ENCODE measurements at regions not wholly inside any gene's neighbourhood (a gene's known extent, or its start where the extent isn't known, plus 50 kb on each side); places are given as distances from the start of the nearest gene placed in this dataset.

DNA sequence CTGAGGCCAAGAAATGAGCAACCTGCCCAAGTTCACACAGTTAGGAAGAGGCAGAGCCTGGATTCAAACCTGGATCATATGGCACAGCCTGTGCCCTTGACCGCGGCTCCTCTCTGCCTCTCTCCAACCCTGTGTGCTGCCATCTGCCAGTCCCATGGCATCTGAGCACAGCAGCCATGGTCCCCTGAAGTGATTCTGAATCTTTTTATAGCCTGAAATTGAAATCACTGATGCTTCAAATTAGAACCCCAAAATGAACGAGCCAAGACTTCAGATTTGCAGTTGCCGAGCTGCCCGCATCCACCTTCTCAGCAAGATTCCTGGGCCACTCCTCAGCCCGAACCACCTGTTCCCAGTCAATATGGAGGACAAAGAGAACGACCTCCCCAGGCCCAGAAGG, 252.7 kb downstream of the CTTN start:
- CTCF ChIA-PET, result no interaction called here
- no peaks in the 10 kb centered on the region for H3K4me1 ChIP-seq (replicated peaks; ENCODE audit: insufficient read depth)
- H4K20me1 ChIP-seq (ENCODE audit: insufficient read depth), result peaks cover 84% of the 10 kb centered on the region
- no peaks in the 10 kb centered on the region for H3F3A ChIP-seq (ENCODE audit: insufficient read depth, low read depth)
- no peak overlapping the region for H3K4me2 ChIP-seq
- no peak overlapping the region for H2AFZ ChIP-seq
- no peak overlapping the region for H3K27ac ChIP-seq
- TF ChIP-seq, protein P1, sequence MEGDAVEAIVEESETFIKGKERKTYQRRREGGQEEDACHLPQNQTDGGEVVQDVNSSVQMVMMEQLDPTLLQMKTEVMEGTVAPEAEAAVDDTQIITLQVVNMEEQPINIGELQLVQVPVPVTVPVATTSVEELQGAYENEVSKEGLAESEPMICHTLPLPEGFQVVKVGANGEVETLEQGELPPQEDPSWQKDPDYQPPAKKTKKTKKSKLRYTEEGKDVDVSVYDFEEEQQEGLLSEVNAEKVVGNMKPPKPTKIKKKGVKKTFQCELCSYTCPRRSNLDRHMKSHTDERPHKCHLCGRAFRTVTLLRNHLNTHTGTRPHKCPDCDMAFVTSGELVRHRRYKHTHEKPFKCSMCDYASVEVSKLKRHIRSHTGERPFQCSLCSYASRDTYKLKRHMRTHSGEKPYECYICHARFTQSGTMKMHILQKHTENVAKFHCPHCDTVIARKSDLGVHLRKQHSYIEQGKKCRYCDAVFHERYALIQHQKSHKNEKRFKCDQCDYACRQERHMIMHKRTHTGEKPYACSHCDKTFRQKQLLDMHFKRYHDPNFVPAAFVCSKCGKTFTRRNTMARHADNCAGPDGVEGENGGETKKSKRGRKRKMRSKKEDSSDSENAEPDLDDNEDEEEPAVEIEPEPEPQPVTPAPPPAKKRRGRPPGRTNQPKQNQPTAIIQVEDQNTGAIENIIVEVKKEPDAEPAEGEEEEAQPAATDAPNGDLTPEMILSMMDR (conservative IDR thresholded peaks at IDR 0.05), result no peak
- no peak for TF ChIP-seq EZH2 (IDR thresholded peaks at IDR 0.05; ENCODE audit: low read depth)
- POLR2A ChIA-PET (ENCODE audit: unreplicated experiment), result no interaction called here
- H3K9me3 ChIP-seq (ENCODE audit: insufficient read depth, low read depth), result no peaks in the 10 kb centered on the region
- intact Hi-C loops (cut with micrococcal nuclease; ENCODE audit: unreplicated experiment), result loop anchor here (10.0 kb wide), 1 partner anchor 166 kb away; no protein-coding TSS in a partner anchor
- H3K36me3 ChIP-seq (ENCODE audit: low read depth), result no peaks in the 10 kb centered on the region
- no TSS peak for BruUV-seq (replicated peaks)
- DNase-seq, result no peak
- no peaks in the 10 kb centered on the region for H3K79me2 ChIP-seq (ENCODE audit: low read depth)
- H3K4me3 ChIP-seq, result no peak overlapping the region
- no peaks in the 10 kb centered on the region for H3K27me3 ChIP-seq (ENCODE audit: insufficient read depth, low read depth)
- no peaks in the 10 kb centered on the region for H3K9me2 ChIP-seq (ENCODE audit: insufficient read depth)

GRCh38 chr11:70654016-70654415, 255.7 kb downstream of the CTTN start:
- CTCF ChIA-PET, result no interaction called here
- intact Hi-C loops (cut with micrococcal nuclease; ENCODE audit: unreplicated experiment), result loop anchor here (10.0 kb wide), 1 partner anchor 169 kb away; no protein-coding TSS in a partner anchor
- Histone ChIP-seq H3K27ac (no peak overlapping the region), H4K20me1 (ENCODE audit: insufficient read depth) (peaks cover 83% of the 10 kb centered on the region), H3K4me3 (no peak overlapping the region), H2AFZ (no peak overlapping the region), H3K27me3 (ENCODE audit: insufficient read depth, low read depth) (no peaks in the 10 kb centered on the region), H3K36me3 (ENCODE audit: low read depth) (no peaks in the 10 kb centered on the region), H3K79me2 (ENCODE audit: low read depth) (no peaks in the 10 kb centered on the region), H3F3A (ENCODE audit: insufficient read depth, low read depth) (no peaks in the 10 kb centered on the region), H3K9me3 (ENCODE audit: insufficient read depth, low read depth) (no peaks in the 10 kb centered on the region), H3K9me2 (ENCODE audit: insufficient read depth) (no peaks in the 10 kb centered on the region), H3K4me2 (no peak overlapping the region), H3K4me1 (replicated peaks; ENCODE audit: insufficient read depth) (no peaks in the 10 kb centered on the region)
- DNase-seq, result no peak
- no peak for TF ChIP-seq EZH2 (IDR thresholded peaks at IDR 0.05; ENCODE audit: low read depth)
- POLR2A ChIA-PET (ENCODE audit: unreplicated experiment), result no interaction called here
- BruUV-seq (replicated peaks), result no TSS peak

DNA sequence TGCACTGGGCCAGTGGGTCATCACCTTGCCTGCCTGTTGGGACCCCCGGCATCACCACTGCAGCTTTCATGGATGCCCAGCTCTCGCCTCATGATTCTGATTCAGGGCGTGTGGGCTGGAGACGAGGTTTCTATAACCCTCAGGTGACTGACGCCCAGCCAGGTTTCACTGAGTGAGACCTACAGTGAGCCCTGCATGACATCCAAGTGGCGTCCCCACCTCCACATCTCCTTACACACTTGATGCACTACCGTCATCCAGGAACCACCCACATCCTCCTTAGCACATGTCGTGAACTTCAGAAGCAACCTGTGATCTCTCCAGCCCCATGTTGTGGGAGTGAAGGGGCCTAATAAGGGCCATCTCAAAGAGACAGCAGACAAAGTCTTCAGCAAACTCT, 257.5 kb downstream of the CTTN start:
- no peaks in the 10 kb centered on the region for H3F3A ChIP-seq (ENCODE audit: insufficient read depth, low read depth)
- no TSS peak for BruUV-seq (replicated peaks)
- no peak overlapping the region for H3K27ac ChIP-seq
- H3K4me1 ChIP-seq (replicated peaks; ENCODE audit: insufficient read depth), result no peaks in the 10 kb centered on the region
- POLR2A ChIA-PET (ENCODE audit: unreplicated experiment), result no interaction called here
- no peak for DNase-seq
- H3K79me2 ChIP-seq (ENCODE audit: low read depth), result no peaks in the 10 kb centered on the region
- no peaks in the 10 kb centered on the region for H3K9me2 ChIP-seq (ENCODE audit: insufficient read depth)
- intact Hi-C loops (cut with micrococcal nuclease; ENCODE audit: unreplicated experiment), result loop anchor here (10.0 kb wide), 1 partner anchor 171 kb away; no protein-coding TSS in a partner anchor
- H4K20me1 ChIP-seq (ENCODE audit: insufficient read depth), result peaks cover 73% of the 10 kb centered on the region
- no peak overlapping the region for H3K4me3 ChIP-seq
- no peaks in the 10 kb centered on the region for H3K27me3 ChIP-seq (ENCODE audit: insufficient read depth, low read depth)
- H2AFZ ChIP-seq, result no peak overlapping the region
- H3K4me2 ChIP-seq, result no peak overlapping the region
- no peaks in the 10 kb centered on the region for H3K9me3 ChIP-seq (ENCODE audit: insufficient read depth, low read depth)
- TF ChIP-seq, protein P1 (conservative IDR thresholded peaks at IDR 0.05), result no peak
- TF ChIP-seq EZH2 (IDR thresholded peaks at IDR 0.05; ENCODE audit: low read depth), result no peak
- CTCF ChIA-PET, result no interaction called here
- no peaks in the 10 kb centered on the region for H3K36me3 ChIP-seq (ENCODE audit: low read depth)

DNA sequence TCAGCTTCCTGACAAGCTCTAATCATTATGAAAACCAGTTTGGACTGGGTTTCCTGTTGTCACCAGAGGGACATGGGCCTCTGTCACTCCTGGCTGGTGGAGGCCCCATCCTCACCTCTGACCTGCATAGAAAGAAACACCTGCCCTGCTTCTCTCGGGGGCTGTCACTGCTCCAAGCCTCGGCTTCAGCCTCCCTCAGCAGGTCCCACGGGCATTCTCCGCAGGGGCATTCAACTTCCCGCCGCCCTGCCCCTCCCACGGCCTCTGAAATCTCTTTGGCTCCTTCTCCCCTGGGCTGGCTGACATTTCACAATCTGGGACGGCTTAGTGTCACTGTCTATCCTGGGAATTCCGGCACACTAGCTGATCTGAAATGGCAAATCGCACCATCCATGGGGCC, 257.9 kb downstream of the CTTN start:
- Histone ChIP-seq H4K20me1 (ENCODE audit: insufficient read depth) (peaks cover 69% of the 10 kb centered on the region), H3K4me2 (no peak overlapping the region), H3K27me3 (ENCODE audit: insufficient read depth, low read depth) (no peaks in the 10 kb centered on the region), H3K4me1 (replicated peaks; ENCODE audit: insufficient read depth) (no peaks in the 10 kb centered on the region), H3K9me2 (ENCODE audit: insufficient read depth) (no peaks in the 10 kb centered on the region), H3K9me3 (ENCODE audit: insufficient read depth, low read depth) (no peaks in the 10 kb centered on the region), H3K4me3 (no peak overlapping the region), H3F3A (ENCODE audit: insufficient read depth, low read depth) (no peaks in the 10 kb centered on the region), H2AFZ (no peak overlapping the region), H3K27ac (no peak overlapping the region), H3K36me3 (ENCODE audit: low read depth) (no peaks in the 10 kb centered on the region), H3K79me2 (ENCODE audit: low read depth) (no peaks in the 10 kb centered on the region)
- intact Hi-C loops (cut with micrococcal nuclease; ENCODE audit: unreplicated experiment), result loop anchor here (10.0 kb wide), 1 partner anchor 171 kb away; no protein-coding TSS in a partner anchor
- CTCF ChIA-PET, result no interaction called here
- no TSS peak for BruUV-seq (replicated peaks)
- TF ChIP-seq EZH2 (IDR thresholded peaks at IDR 0.05; ENCODE audit: low read depth), result no peak
- TF ChIP-seq, protein P1 (conservative IDR thresholded peaks at IDR 0.05), result no peak
- POLR2A ChIA-PET (ENCODE audit: unreplicated experiment), result no interaction called here
- no peak for DNase-seq
